Common myeloid progenitor, CD34-positive (primary cell): ENCODE measurements at regions not wholly inside any gene's neighbourhood (a gene's known extent, or its start where the extent isn't known, plus 50 kb on each side); places are given as distances from the start of the nearest gene placed in this dataset.

ENCODE experiments used
- CTCF ChIA-PET: fragments of 350-600 bp; sonication (Branson Sonifier 250); formaldehyde crosslinking; loops from one replicate; lab custom pipeline; 2021; ENCODE audit warnings: antibody characterized with exemption; lab: Charles Lee
- POLR2A ChIA-PET: fragments of 350-600 bp; sonication (Branson Sonifier 250); formaldehyde crosslinking; loops from one replicate; lab custom pipeline; 2021; ENCODE audit warnings: antibody characterized with exemption; lab: Charles Lee
- DNase-seq, 3 donors: peaks; one replicate each; pipeline versions ENCODE4 v3.0.0 to v3.0.0-alpha.2; 2013
- H3K27ac ChIP-seq, 2 experiments: 1 replicate in 1 of 2; 2 replicates in 1 of 2; pipeline ENCODE4 v1.7.0; 2013; ENCODE audit warnings: inconsistent platforms in 2 of 2, low read length in 2 of 2, mild to moderate bottlenecking in 2 of 2, low read depth in 1 of 2, moderate library complexity in 1 of 2; ENCODE audit not compliant: severe bottlenecking in 2 of 2, insufficient read depth in 1 of 2, poor library complexity in 1 of 2
- H3K27me3 ChIP-seq, 5 experiments: replicated peaks in 2 of 5; 1 replicate in 3 of 5; 2 replicates in 2 of 5; pipeline versions ENCODE4 v1.6.1 to v1.7.0; 2013; ENCODE audit warnings: low read length in 4 of 5, mild to moderate bottlenecking in 2 of 5, moderate library complexity in 2 of 5, inconsistent platforms in 1 of 5; ENCODE audit not compliant: insufficient read depth in 5 of 5, control insufficient read depth in 4 of 5
- H3K36me3 ChIP-seq, 4 experiments: 1 replicate in 2 of 4; 2 replicates in 2 of 4; pipeline versions ENCODE4 v1.6.1 to v1.7.0; 2013; ENCODE audit warnings: low read length in 3 of 4, control low read depth in 1 of 4, mild to moderate bottlenecking in 1 of 4; ENCODE audit not compliant: control insufficient read depth in 4 of 4, insufficient read depth in 4 of 4
- H3K4me1 ChIP-seq, 4 experiments: 1 replicate in 3 of 4; 2 replicates in 1 of 4; pipeline versions ENCODE4 v1.6.1 to v1.7.1; 2013; ENCODE audit warnings: low read length in 3 of 4, mild to moderate bottlenecking in 3 of 4, control low read depth in 1 of 4, inconsistent platforms in 1 of 4, moderate library complexity in 1 of 4; ENCODE audit not compliant: control insufficient read depth in 4 of 4, insufficient read depth in 4 of 4; ENCODE audit errors: control extremely low read depth in 1 of 4
- H3K4me3 ChIP-seq, 7 experiments: 1 replicate in 4 of 7; 2 replicates in 3 of 7; pipeline versions ENCODE4 v1.5.1 to v1.7.0; 2013; ENCODE audit warnings: mild to moderate bottlenecking in 7 of 7, low read length in 6 of 7, moderate library complexity in 6 of 7, inconsistent platforms in 2 of 7, low read depth in 2 of 7, control low read depth in 1 of 7; ENCODE audit not compliant: insufficient read depth in 4 of 7, control insufficient read depth in 1 of 7; ENCODE audit errors: extremely low read depth in 1 of 7
- H3K9me3 ChIP-seq, 5 experiments: 1 replicate in 4 of 5; 2 replicates in 1 of 5; pipeline versions ENCODE4 v1.6.1 to v1.7.1; 2013; ENCODE audit warnings: low read length in 4 of 5, mild to moderate bottlenecking in 2 of 5, inconsistent platforms in 1 of 5, low read depth in 1 of 5, moderate library complexity in 1 of 5; ENCODE audit not compliant: control insufficient read depth in 4 of 5, insufficient read depth in 2 of 5; ENCODE audit errors: control extremely low read depth in 1 of 5
- WGBS: methylation state at CpG from one replicate; pipeline ENCODE4 v1.1.5; 2013; ENCODE audit not compliant: insufficient coverage; 5-methylcytosine and 5-hydroxymethylcytosine counted together

- no peak for DNase-seq
- H3K9me3 ChIP-seq = no peaks in the 10 kb centered on the region
- H3K27ac ChIP-seq = no peak overlapping the region
- no peaks in the 10 kb centered on the region for H3K4me1 ChIP-seq
- POLR2A ChIA-PET = no interaction called here
- H3K4me3 ChIP-seq = no peak overlapping the region
- no peaks in the 10 kb centered on the region for H3K36me3 ChIP-seq
- no CpG with 5 or more reads among the region's 5 CpGs for WGBS
- CTCF ChIA-PET = no interaction called here
- H3K27me3 ChIP-seq = peaks cover 0 to 16% (median 2%) of the 10 kb centered on the region in 5 experiments
These were observed 272.7 kb upstream of the RGMA start for GRCh38 chr15:93361703-93362102.

GRCh38 chr15:93360976-93361375, 272.0 kb upstream of the RGMA start:
- H3K9me3 ChIP-seq = no peaks in the 10 kb centered on the region
- H3K27me3 ChIP-seq = peaks cover 0 to 12% (median 0%) of the 10 kb centered on the region in 5 experiments
- no peak overlapping the region for H3K4me3 ChIP-seq
- no peak overlapping the region for H3K27ac ChIP-seq
- H3K36me3 ChIP-seq = no peaks in the 10 kb centered on the region
- WGBS = 100% methylated on average over 1 of the region's 2 CpGs
- CTCF ChIA-PET = interaction anchor here (0.6 kb wide), 1 partner anchor 145 kb away, joined by 3 read pairs; no protein-coding TSS in a partner anchor
- POLR2A ChIA-PET = no interaction called here
- H3K4me1 ChIP-seq = no peaks in the 10 kb centered on the region
- DNase-seq = no peak

GRCh38 chr15:93360318-93360717, 271.3 kb upstream of the RGMA start:
- Histone ChIP-seq H3K27me3 (peaks cover 0 to 9% (median 2%) of the 10 kb centered on the region in 5 experiments), H3K4me1 (no peaks in the 10 kb centered on the region), H3K36me3 (no peaks in the 10 kb centered on the region), H3K9me3 (no peaks in the 10 kb centered on the region), H3K4me3 (no peak overlapping the region), H3K27ac (no peak overlapping the region)
- ChIA-PET POLR2A (no interaction called here), CTCF (interaction anchor here (0.6 kb wide), 1 partner anchor 146 kb away, joined by 3 read pairs; no protein-coding TSS in a partner anchor)
- 90% methylated on average over 4 of the region's 7 CpGs for WGBS
- DNase-seq = no peak

- Histone ChIP-seq H3K27ac (no peak overlapping the region), H3K4me1 (no peaks in the 10 kb centered on the region), H3K36me3 (no peaks in the 10 kb centered on the region), H3K27me3 (peaks cover 0 to 7% (median 2%) of the 10 kb centered on the region in 5 experiments), H3K9me3 (no peaks in the 10 kb centered on the region), H3K4me3 (no peak overlapping the region)
- POLR2A ChIA-PET = no interaction called here
- WGBS = 81% methylated on average over 8 of the region's 15 CpGs
- CTCF ChIA-PET = no interaction called here
- DNase-seq = no peak
These were observed 270.6 kb upstream of the RGMA start for GRCh38 chr15:93359425-93360131.

- WGBS = no CpG with 5 or more reads among the region's 6 CpGs
- no peaks in the 10 kb centered on the region for H3K36me3 ChIP-seq
- no peaks in the 10 kb centered on the region for H3K9me3 ChIP-seq
- H3K4me1 ChIP-seq = no peaks in the 10 kb centered on the region
- no peak overlapping the region for H3K27ac ChIP-seq
- ChIA-PET CTCF (no interaction called here), POLR2A (no interaction called here)
- no peak overlapping the region for H3K4me3 ChIP-seq
- no peak for DNase-seq
- peaks cover 0 to 7% (median 2%) of the 10 kb centered on the region in 5 experiments for H3K27me3 ChIP-seq
These were observed 270.0 kb upstream of the RGMA start for GRCh38 chr15:93359060-93359408.

GRCh38 chr15:93358166-93359059, 269.4 kb upstream of the RGMA start:
- CTCF ChIA-PET = no interaction called here
- WGBS = 96% methylated on average over 18 of the region's 19 CpGs
- POLR2A ChIA-PET = no interaction called here

More at GRCh38 chr15:93358166-93359059, 269.4 kb upstream of the RGMA start:
- Histone ChIP-seq H3K9me3 (no peaks in the 10 kb centered on the region), H3K4me1 (no peaks in the 10 kb centered on the region), H3K27me3 (peaks cover 0 to 7% (median 2%) of the 10 kb centered on the region in 5 experiments), H3K36me3 (no peaks in the 10 kb centered on the region), H3K27ac (no peak overlapping the region), H3K4me3 (no peak overlapping the region)
- DNase-seq = no peak
